HFF-Myc (cell line): ENCODE measurements at regions not wholly inside any gene's neighbourhood (a gene's known extent, or its start where the extent isn't known, plus 50 kb on each side); places are given as distances from the start of the nearest gene placed in this dataset.
"Not testable (repeated sequence)": the region's sequence is repeated elsewhere in the genome, so short reads cannot be mapped to it uniquely, and the experiment has no call there.

Experiments
- DNase-seq: peaks from one replicate; pipeline ENCODE4 v3.0.0-alpha.2; 2011; ENCODE audit warnings: low read depth; ENCODE audit errors: extremely low read depth
- H3K4me3 ChIP-seq: replicated peaks from 2 replicates; pipeline ENCODE4 v1.5.1; 2011; ENCODE audit warnings: low read depth, mild to moderate bottlenecking, control low read depth, low read length
- TF ChIP-seq, protein P1 (sequence below): IDR thresholded peaks from 2 replicates; pipeline ENCODE4 v1.5.1; 2012; ENCODE audit warnings: mild to moderate bottlenecking, low read depth, low read length, control low read depth; ENCODE audit errors: missing control alignments

DNA sequence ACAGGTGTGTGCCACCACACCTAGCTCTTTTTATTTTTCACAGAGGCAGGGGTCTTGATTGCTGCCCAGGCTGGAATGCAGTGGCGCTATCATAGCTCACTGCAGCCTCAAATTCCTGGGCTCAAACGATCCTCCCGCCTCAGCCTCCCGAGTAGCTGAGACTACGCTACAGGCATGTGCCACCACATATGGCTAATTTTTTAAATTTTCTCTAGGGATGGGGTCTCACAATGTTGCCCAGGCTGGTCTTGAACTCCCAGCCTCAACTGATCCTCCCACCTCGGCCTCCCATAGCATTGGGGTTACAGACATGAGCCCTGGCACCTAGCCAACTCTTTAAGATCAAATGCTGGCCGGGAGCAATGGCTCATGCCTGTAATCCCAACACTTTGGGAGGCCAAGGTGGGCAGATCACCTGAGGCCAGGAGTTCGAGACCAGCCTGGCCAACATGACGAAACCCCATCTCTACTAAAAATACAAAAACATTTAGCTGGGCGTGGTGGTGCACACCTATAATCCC lies 50.6 kb upstream of the MYL10 start:
- H3K4me3 ChIP-seq, DNase-seq: not testable (repeated sequence)

DNA sequence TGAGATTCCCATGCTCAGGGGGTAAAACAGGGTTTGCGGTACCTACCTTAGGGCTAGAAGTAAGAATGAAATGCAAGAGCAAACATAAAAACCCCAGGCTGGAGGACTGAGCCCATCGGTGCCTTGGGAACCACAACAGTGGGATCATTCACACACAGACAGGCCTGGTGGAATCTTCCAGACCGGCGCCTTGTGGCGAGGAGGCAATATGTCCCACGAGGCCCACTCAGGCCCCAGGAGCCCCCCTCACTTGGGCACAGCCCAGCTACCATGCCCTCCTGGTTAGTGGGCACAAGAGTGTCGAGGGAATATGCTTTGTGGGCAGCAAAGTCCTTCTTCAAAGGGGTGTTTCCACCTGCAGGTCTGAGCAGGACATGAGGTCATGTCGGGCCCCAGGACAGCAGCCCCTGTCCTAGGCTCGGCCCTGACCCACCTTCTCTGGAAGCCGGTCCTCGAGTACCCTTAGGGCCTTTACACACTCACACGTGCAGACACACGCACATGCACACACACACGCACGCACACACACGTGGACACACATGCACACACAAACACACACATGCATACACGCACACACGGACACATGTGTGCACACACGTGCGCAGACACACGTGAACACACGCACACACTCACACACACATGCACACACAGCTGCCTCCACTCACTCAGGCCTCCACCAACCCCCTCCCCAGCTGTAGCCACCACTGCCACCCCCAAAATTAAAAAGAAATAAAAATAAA lies 51.5 kb upstream of the MYL10 start:
- H3K4me3 ChIP-seq = no peak overlapping the region
- no peak for DNase-seq
- TF ChIP-seq, protein P1, sequence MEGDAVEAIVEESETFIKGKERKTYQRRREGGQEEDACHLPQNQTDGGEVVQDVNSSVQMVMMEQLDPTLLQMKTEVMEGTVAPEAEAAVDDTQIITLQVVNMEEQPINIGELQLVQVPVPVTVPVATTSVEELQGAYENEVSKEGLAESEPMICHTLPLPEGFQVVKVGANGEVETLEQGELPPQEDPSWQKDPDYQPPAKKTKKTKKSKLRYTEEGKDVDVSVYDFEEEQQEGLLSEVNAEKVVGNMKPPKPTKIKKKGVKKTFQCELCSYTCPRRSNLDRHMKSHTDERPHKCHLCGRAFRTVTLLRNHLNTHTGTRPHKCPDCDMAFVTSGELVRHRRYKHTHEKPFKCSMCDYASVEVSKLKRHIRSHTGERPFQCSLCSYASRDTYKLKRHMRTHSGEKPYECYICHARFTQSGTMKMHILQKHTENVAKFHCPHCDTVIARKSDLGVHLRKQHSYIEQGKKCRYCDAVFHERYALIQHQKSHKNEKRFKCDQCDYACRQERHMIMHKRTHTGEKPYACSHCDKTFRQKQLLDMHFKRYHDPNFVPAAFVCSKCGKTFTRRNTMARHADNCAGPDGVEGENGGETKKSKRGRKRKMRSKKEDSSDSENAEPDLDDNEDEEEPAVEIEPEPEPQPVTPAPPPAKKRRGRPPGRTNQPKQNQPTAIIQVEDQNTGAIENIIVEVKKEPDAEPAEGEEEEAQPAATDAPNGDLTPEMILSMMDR = no peak

DNA sequence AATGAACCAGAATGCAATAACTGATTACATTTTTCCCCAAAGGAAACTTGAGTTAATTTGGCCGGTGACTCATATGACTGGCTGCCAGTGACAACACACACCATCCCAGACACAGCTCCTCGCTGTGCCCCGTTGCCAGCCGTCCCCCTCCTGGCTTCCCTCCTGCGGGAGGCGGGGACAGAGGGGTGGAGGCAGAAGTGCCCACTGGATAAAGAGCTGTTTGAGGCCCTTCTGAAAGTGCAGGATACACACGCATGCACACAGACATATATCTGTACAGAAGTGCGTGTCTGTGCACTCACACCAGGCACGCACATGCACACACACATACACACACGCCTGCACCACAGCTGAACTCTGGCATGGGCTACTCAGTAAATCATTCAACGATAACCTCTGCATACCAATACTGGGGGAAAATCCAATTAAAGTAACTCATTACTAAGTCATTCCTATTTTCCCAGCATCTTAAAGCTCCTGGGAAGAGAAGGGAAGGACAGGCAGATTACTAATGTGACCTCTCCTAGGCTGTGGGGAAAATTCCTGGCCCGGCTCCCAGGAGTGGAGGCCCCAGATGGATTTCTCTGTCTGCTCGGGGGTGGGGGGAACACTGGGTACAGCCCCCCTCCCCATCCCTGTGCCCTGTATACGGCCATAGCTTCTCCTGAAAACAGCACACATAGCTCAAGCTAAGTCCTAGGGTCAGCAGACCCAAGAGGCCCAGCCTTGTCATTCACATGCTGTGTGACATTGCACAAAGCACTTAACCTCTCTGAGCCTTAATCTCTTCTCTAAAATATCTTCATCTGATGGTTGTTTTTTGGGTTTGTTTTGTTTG lies 52.3 kb upstream of the MYL10 start:
- TF ChIP-seq, protein P1 = no peak
- no peak overlapping the region for H3K4me3 ChIP-seq
- peak; percentile 37 for DNase-seq

DNA sequence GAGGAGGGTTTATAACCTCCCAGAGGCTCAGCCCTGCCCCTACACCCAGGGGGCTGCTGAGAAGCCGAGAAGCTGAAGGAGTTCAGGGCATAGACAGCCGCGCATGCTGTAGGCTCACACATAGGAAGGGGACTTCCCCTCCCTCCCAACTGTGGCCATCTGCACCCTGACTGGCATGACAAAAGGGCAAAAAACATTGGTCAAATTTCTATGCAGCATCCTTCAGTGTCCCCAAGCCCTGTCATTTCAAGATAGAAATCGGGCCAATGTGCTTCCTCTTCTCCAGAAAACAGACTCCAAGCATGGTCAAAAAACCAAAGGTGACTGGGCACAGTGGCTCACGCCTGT lies 55.9 kb upstream of the MYL10 start:
- no peak overlapping the region for H3K4me3 ChIP-seq
- TF ChIP-seq, protein P1 = no peak
- DNase-seq = no peak

DNA sequence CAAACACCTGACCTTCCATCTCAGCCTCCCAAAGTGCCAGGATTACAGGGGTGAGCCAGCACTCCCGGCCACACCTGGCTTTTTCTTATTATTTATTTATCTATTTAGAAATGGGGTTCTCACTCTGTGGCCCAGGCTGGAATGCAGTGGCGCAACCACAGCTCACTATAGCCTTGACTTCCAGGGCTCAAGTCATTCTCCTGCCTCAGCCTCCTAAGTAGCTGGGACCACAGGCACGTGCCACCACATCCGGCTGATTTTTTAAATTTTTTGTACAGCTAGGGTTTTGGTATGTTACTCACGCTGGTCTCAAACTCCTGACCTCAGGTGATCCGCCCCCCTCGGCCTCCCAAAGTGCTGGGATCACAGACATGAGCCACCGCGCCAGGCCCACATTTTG lies 56.9 kb upstream of the MYL10 start:
- TF ChIP-seq, protein P1 = no peak
- DNase-seq = no peak
- H3K4me3 ChIP-seq = no peak overlapping the region

DNA sequence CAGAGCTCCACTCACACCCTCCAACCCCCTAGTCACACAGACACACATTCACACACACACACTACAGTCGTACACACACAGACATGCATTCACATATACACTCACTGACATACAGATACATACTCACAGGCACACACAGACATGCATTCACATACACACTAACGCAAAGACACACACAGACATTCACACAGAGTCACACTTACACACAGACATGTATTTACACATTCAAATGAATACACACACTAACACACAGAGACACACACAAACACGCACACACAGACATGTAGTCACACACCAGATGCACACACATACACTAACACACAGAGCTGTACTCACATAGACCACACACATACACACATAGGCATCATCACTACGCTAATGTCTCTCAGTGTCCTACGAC lies 58.0 kb upstream of the MYL10 start:
- no peak for DNase-seq
- H3K4me3 ChIP-seq = no peak overlapping the region
- TF ChIP-seq, protein P1 = no peak

DNA sequence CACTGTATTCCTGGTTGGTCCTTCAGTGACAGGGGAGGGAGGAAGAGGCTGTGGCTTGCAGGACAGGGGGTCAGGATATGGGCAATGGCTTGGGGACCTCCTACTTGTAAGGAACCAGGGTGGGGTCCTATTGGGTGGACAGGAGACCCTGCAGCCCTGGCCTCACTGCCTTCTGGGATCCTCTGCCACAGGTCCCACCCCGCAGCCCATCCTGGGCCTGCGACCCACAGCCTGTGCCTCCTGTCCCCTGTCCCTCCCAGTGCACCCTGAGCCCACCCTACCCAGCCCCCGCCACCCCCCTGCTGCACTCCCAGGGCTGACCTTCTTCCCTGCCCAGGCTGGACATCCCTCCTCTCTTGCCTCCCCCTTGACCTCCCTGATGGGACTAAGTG lies 58.7 kb upstream of the MYL10 start:
- TF ChIP-seq, protein P1 = no peak
- no peak for DNase-seq
- no peak overlapping the region for H3K4me3 ChIP-seq
